Heart left ventricle (tissue), 16 donors: ENCODE measurements at regions not wholly inside any gene's neighbourhood (a gene's known extent, or its start where the extent isn't known, plus 50 kb on each side); places are given as distances from the start of the nearest gene placed in this dataset.
"Not testable (repeated sequence)": the region's sequence is repeated elsewhere in the genome, so short reads cannot be mapped to it uniquely, and the experiment has no call there.

Experiments used
- ATAC-seq, 4 donors: fragments of 200-7000 bp; cut with Tn5 transposase; one replicate each; pipeline ENCODE4 v1.9.1; 2020 to 2022; ENCODE audit warnings: moderate library complexity in 4 of 4, mild to moderate bottlenecking in 3 of 4, moderate number of reproducible peaks in 1 of 4
- DNase-seq, 5 donors: peaks; one replicate each; pipeline ENCODE4 v3.0.0-alpha.2; 2020
- H3K27ac ChIP-seq, 12 donors: fragments of 200-600 bp; sonication (generic) in 4 of 12; one replicate each; pipeline versions ENCODE4 v1.5.0 to v1.8.0; 2016 to 2022; ENCODE audit warnings: mild to moderate bottlenecking in 2 of 12
- H3K27me3 ChIP-seq, 9 donors: fragments of 200-600 bp; sonication (generic) in 2 of 9; one replicate each; pipeline versions ENCODE4 v1.5.1 to v1.8.0; 2016 to 2022; ENCODE audit warnings: mild to moderate bottlenecking in 3 of 9
- H3K36me3 ChIP-seq, 9 donors: fragments of 200-600 bp; sonication (generic) in 2 of 9; one replicate each; pipeline versions ENCODE4 v1.5.0 to v1.8.0; 2018 to 2022; ENCODE audit warnings: mild to moderate bottlenecking in 2 of 9
- H3K4me1 ChIP-seq, 12 donors: fragments of 200-600 bp; sonication (generic) in 4 of 12; one replicate each; pipeline versions ENCODE4 v1.5.0 to v1.8.0; 2016 to 2022; ENCODE audit warnings: mild to moderate bottlenecking in 3 of 12
- H3K4me3 ChIP-seq, 12 donors: fragments of 200-600 bp; sonication (generic) in 4 of 12; one replicate each; pipeline versions ENCODE4 v1.5.0 to v1.8.0; 2017 to 2022; ENCODE audit warnings: mild to moderate bottlenecking in 9 of 12, moderate library complexity in 4 of 12
- H3K9me3 ChIP-seq, 12 donors: fragments of 200-600 bp; sonication (generic) in 4 of 12; one replicate each; pipeline versions ENCODE4 v1.5.0 to v1.8.0; 2016 to 2022; ENCODE audit warnings: mild to moderate bottlenecking in 1 of 12
- CTCF ChIP-seq, 12 donors: fragments of 200-600 bp; sonication (generic) in 4 of 12; IDR thresholded peaks; one replicate each; pipeline versions ENCODE4 v1.5.0 to v1.8.0; 2018 to 2022; ENCODE audit warnings: antibody characterized with exemption in 12 of 12, mild to moderate bottlenecking in 5 of 12
- POLR2A ChIP-seq, 2 donors: fragments of 450-650 bp; IDR thresholded peaks; one replicate each; pipeline ENCODE4 v1.6.1; 2017; ENCODE audit warnings: antibody characterized with exemption in 2 of 2, mild to moderate bottlenecking in 2 of 2, moderate library complexity in 2 of 2
- WGBS, 4 donors: extraction: QIAGEN DNeasy Blood & Tissue Kit in 2 of 4; methylation state at CpG; one replicate each; pipeline versions ENCODE4 v1.1.5 to v1.1.7; 2013 to 2018; 5-methylcytosine and 5-hydroxymethylcytosine counted together
- intact Hi-C, 10 donors: fragments of 100-400 bp; cut with DNase I; formaldehyde crosslinking; loops; one replicate each; pipeline versions ENCODE4 v1.11.1 to v1.14.2; 2022
- donor health status: ischemic (EF 13 %, LVEDD 7.1; RV severe dilation, severe dysfunction).
- donor health status: healthy with polysubstance abuse.
- donor health status: DM: no; HTN: yes; CAD: no.
- donor health status: DM: no; HTN: no; CAD: no.
- donor health status: ischemic (EF 25% LVEDD 6.9; RV normal size, moderate dysfunction).
- donor health status: ischemic (EF 25% LVEDD 5.7; RV mildly dilated, moderate dysfunction).
- donor health status: healthy.
- donor health status: DM: yes; HTN: yes; CAD: no.
- donor health status: ischemic (EF 35%, LVEDD 5.7; RV mildly dilated, moderate dysfunction).
- donor health status: nonischemic (EF 11% LVEDD 7.7; RV severe dilation, severe dysfunction).
- donor health status: DM: yes; HTN: yes; CAD: no.
- donor health status: PGD.
- donor health status: ischemic (EF 29% LVEDD 5.4; RV normal size, mild dysfunction).
- donor health status: nonischemic (EF 23%, LVEDD 6.1; RV moderate dilation, normal function).

DNA sequence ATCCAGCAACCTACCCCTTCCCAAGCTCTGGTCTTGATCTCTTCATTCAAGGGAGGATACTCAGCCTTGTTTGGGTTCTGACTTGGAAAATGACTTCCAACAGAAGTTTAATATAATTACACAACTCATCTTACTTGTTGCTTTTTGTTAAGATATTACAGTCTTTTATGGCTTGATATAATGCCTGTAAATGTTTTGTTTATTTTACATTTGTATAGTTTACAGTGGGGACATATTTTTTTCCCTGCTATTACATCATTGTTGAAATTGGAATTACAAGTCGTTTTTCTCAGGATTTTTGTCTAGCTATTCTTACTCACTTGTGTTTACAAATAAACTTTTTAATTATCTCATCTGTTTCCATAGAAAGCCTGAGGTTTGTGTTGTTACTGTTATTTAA, 436.0 kb downstream of the CNTNAP4 start:
- no peaks in the 10 kb centered on the region for H3K27me3 ChIP-seq
- no peak for TF ChIP-seq CTCF (IDR thresholded peaks at IDR 0.05)
- TF ChIP-seq POLR2A (IDR thresholded peaks at IDR 0.05) = no peak
- no peaks in the 10 kb centered on the region for H3K4me1 ChIP-seq
- intact Hi-C loops = no loop called here
- no peaks in the 10 kb centered on the region for H3K36me3 ChIP-seq
- no peak overlapping the region for H3K4me3 ChIP-seq
- no peak for ATAC-seq
- H3K27ac ChIP-seq = no peak overlapping the region
- 42 to 55% (median 49%) methylated on average over 1 of the region's 1 CpG for WGBS, 4 donors
- H3K9me3 ChIP-seq = peaks cover 0 to 13% (median 3%) of the 10 kb centered on the region in 12 donors
- DNase-seq = no peak

GRCh38 chr16:76716251-76716650, 439.1 kb downstream of the CNTNAP4 start:
- DNase-seq, ATAC-seq, H3K4me3 ChIP-seq, H3K4me1 ChIP-seq, H3K27me3 ChIP-seq, H3K27ac ChIP-seq, H3K36me3 ChIP-seq, intact Hi-C loops: not testable (repeated sequence)
- 93 to 95% (median 94%) methylated on average over 5 of the region's 5 CpGs for WGBS, 4 donors
- peaks cover 0 to 13% (median 3%) of the 10 kb centered on the region in 12 donors for H3K9me3 ChIP-seq

DNA sequence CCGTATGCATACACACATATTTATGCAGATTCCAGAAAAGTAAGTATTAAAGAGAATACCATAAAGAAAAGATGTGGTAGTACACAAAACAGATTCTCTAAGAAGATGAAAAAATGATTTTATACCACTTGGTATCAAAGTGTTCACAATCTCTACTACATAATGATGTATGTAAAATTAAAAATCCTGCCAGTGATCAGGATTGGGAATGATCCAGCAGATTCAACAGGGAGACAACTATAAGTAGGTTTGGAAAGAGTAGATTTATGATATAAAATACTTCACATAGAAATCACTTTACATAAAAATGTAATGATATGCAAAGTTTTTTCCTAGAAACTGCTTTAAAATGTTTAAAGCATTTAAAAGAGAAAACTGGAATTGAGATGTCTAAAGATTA, 447.0 kb downstream of the CNTNAP4 start:
- 82 to 91% (median 85%) methylated on average over 1 of the region's 1 CpG for WGBS, 4 donors
- ATAC-seq (no peak), DNase-seq (no peak)
- TF ChIP-seq POLR2A (IDR thresholded peaks at IDR 0.05) (no peak), CTCF (IDR thresholded peaks at IDR 0.05) (no peak)
- Histone ChIP-seq H3K36me3 (no peaks in the 10 kb centered on the region), H3K4me1 (no peaks in the 10 kb centered on the region), H3K27ac (no peak overlapping the region), H3K27me3 (no peaks in the 10 kb centered on the region), H3K4me3 (no peak overlapping the region), H3K9me3 (no peaks in the 10 kb centered on the region)
- intact Hi-C loops = no loop called here

- WGBS, 4 donors = 68 to 85% (median 71%) methylated on average over 1 of the region's 1 CpG
- DNase-seq (no peak), ATAC-seq (no peak)
- H3K36me3 ChIP-seq = no peaks in the 10 kb centered on the region
- H3K27ac ChIP-seq = no peak overlapping the region
- intact Hi-C loops = no loop called here
- H3K9me3 ChIP-seq = no peaks in the 10 kb centered on the region
- H3K4me3 ChIP-seq = no peak overlapping the region
- no peak for TF ChIP-seq POLR2A (IDR thresholded peaks at IDR 0.05)
- no peak for TF ChIP-seq CTCF (IDR thresholded peaks at IDR 0.05)
- H3K27me3 ChIP-seq = no peaks in the 10 kb centered on the region
- H3K4me1 ChIP-seq = no peaks in the 10 kb centered on the region
Measured at GRCh38 chr16:76729525-76729924, 452.3 kb downstream of the CNTNAP4 start.

DNA sequence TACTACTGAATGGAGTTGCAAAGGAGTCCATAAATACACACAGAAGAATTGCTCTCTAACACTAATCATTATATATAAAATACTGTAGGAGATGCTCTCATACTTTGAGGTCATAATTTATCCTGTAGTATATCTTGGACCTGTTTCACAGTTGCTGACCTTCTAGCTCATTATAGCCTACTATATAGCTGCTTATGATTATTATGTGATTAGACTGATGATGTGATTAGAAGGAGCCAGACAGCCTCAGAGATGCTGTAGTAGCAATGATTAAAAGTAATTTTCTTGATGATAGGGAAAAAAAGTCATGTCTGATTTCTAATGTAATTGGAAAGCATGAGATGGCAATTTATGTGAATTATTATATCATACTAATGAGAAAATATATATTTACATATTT, 455.7 kb downstream of the CNTNAP4 start:
- Histone ChIP-seq H3K27me3 (no peaks in the 10 kb centered on the region), H3K4me1 (no peaks in the 10 kb centered on the region), H3K36me3 (no peaks in the 10 kb centered on the region), H3K9me3 (peaks cover 0 to 2% (median 0%) of the 10 kb centered on the region in 12 donors), H3K4me3 (no peak overlapping the region), H3K27ac (no peak overlapping the region)
- DNase-seq = no peak
- TF ChIP-seq CTCF (IDR thresholded peaks at IDR 0.05) (no peak), POLR2A (IDR thresholded peaks at IDR 0.05) (no peak)
- intact Hi-C loops = no loop called here
- ATAC-seq = no peak
